ENCODE measurements at regions not wholly inside any gene's neighbourhood (a gene's known extent, or its start where the extent isn't known, plus 50 kb on each side); places are given as distances from the start of the nearest gene placed in this dataset.

DNA sequence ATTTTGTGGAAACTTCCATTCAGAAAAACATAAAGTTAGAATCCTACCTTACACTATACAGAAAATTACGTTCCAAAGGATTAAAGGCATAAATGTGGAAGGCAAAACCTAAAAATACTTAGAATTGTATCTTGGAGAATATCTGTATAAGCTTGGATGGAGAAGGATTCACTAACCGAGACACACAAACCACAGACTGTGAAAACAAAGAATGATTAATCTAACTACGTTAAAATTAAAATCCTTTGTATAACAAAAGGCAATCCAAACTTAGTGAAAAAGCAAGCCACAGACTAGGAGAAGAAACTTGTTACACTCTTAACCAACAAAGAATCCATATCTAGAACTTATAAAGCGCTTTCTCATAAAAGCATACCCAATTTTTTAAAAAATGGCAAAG is 678.8 kb downstream of the INHBA start:
- no peak for DNase-seq

DNA sequence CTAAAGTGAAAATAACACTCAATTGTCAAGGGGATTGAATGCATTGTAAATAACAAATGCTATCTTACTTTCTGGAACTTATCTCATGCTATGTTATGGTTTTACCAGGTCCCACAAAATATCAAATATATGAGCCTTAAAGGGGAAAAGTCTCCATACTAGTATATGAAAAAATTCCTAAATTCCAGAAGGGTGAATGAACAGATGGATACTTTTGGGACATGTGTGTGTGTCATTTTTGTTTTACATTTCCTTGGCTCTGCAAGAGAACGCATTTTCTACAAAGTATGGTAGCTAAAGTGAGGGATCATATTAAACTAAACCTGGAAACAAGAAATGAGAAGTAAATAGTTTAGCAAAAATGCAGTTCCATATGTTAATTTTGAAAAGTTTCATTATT is 682.8 kb downstream of the INHBA start:
- no peak for DNase-seq

DNA sequence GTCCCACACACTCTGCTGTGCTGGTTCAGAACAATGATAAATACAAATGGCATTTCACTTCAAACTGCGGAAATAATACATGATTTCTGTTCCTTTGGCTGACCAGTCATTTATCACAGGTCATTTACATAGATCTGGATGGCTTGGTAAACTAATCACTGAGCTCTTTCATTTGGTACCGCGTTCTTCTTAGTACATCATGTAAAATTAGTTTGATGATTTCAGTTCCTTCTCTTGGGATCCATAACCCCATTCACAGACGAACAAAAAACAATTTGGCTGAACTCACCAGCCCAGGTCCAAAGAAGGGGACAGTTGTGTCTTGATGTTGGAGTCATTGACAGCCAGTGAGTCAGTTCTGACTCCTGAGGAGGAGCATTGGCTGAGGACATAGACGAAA is 689.8 kb downstream of the INHBA start:
- DNase-seq, result no peak

DNA sequence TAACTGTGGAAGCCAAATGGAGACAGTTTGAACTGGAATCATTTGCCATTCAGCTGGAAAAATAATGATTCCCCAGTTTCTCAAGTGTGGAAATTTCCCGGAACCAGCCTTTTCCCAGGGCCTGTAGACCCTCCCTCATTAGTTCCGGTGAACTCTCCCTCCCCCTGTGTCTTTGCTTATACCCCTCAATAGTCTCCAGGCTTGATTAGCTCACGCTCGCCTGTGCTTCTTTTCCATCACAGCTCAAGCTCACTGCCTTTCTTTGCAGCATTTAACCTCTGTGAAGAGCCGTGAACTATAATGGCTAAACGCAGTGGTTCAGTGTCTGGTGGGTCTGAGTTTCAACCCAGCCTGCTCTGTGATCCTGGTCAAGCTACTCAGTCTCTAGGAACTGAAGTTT is 690.8 kb downstream of the INHBA start:
- no peak for DNase-seq

DNA sequence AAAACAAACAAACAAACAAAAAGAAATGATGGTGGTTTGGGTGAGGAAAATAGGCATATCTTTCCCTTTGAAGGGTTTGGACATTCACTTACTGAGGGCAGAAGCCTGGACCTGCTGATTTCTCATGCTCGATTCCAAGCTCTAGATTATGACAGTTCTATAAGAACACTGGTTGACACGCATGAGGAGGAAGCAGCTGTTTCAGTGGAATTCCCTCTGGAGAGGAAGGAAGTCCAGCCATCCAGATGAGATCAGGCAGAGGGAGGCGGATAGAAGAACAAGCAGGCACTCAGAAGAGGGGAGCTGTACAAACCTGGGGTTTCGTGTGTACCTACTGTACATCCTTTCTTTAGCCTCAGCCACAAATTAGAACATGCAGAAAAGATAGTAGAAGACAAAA is 691.9 kb downstream of the INHBA start:
- DNase-seq, result no peak

DNA sequence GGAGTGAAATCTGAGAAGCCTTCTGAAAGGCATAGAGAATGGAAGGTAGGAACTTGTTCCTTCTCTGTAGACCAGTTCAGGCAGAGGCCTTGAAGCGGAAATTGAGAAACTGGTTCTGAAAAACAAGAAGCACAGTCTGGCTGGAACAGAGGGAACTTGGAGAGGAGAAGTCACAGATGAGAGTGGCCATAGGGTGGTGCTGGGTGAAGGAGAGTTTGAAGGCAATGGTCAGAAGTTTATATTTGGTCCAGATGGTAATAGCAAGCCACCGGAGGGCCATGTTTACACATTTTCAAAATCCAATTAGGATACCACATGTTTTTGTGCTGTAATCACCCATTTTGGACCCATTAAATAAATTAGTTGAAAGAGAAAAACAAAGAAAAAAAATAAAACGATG is 692.5 kb downstream of the INHBA start:
- DNase-seq, result no peak

DNA sequence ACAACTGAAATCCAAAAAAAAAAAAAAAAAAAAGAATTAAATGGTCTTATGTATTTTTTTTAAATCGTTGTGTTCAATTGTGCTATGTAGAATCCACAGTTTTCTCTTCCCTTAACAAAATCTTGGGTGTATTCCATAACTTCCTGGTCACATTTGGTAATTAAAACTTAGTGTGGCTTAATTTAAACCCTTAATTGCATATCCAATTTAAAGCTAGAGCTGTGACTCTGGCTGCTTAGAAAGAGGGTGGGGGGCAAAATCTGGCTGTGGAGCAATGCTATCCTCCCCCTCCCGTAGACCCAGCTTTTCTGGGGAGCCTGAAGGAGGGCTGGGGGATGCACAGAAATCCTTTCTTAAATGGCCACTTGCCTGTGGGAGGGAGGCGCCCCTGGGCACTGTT is 695.1 kb downstream of the INHBA start:
- DNase-seq, result no peak

DNA sequence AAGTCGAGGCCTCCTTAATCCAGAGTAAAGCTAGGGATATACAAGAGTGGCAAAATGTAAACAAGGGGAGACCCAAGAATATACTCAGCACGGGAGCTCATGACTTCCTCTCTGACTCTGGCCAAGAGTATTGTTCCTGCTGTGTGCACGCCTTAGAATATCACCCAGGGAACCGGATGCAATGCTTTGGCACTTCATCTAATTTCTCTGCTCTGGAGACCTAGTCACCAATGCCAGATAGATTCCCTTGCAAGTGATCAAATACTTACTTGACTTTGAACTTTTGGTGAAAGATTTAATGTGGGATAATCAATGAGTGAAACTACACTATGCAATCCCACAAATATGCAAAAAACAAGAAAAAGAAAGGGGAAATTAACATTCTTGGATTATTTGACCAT is 695.5 kb downstream of the INHBA start:
- DNase-seq, result no peak

DNA sequence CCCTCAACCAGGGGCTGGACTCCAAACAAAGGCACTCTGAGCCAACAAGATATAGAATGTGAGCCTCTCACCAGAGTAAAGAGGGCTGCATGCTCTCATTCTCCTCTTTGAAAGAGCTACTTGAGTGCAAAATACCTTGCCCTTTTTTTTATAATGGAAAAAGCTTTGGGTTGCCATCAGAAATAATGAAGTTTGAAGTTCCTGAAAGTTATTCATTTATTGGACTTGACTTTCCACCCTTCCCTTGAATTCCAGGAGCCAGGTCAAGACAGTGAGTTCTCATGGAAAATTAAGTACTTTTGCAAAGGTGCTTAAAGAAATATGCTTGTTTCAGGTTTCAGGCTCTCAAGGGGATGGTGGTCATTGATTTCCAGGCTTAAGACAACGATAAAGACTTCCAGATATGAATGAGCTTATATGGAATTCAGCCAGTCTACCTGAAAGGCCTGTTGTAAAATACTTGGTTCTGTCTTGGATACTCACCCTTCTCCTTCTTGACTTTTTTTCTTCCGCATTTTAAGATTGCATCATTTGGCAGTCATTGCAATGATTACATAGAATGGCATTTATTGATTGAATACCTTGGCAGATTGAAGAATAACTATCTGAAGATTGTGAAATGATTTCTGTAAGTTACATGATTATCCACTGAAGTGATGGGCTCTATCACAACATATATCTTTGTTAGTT is 696.4 kb downstream of the INHBA start:
- no peak for DNase-seq

DNA sequence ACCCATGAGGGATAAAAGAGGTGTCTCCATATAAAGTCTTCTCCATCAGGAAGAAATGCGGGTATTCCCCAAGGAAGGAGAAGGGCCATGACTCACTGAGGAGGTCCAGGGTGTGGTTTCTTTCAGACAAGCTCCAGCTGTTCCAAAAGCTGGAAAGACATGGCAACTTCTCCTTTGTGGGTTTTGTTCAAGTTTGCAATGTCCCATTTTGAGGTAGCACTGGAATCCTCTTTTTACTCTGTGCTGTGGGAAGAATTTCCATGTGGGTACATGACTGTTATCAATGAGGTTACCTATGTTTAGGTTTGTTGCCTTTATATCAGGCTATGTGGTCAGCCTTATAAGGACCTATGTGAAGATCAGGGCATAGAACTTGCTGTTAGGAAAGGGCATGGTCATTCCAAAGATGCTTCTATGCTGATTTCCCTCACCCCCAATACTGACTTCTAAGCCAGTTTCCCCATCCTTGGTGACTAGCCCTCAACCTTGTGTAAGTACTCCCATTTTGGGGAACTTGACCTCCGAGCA is 697.5 kb downstream of the INHBA start:
- no peak for DNase-seq

DNA sequence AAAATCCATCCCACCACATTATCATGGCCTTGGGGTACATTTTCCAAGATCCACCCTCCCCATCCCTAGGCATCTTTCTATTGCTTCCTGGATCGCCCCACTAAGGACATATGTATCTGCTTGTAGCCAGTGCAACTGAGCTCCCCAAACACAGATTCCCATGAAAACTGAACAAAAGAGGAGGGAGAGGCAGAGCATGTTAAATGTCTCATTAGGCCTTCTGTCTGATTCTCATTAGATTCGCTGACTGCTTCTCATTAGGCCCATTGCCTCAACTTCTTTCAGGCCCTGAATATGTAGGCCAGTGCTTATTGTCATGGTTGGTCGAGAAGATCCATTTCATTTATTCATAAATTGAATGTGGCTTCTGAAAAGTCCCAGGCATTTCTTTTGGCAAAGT is 698.9 kb downstream of the INHBA start:
- no peak for DNase-seq

DNA sequence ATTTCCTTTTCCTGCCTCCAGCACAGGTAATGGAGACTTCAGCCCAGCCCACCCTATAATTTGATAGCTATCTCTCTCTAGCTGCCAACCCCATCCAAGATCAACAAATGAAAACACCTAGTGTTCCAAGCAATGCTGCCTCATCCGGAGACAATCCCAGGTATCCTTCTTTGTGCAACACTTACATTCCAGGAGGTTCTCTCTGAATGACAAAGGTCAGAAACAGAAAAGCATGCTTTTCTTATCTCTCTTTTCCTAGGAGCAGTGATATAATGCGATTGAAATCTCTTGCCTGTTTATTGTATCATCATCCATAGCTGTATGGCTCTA is 699.3 kb downstream of the INHBA start:
- DNase-seq, result no peak

DNA sequence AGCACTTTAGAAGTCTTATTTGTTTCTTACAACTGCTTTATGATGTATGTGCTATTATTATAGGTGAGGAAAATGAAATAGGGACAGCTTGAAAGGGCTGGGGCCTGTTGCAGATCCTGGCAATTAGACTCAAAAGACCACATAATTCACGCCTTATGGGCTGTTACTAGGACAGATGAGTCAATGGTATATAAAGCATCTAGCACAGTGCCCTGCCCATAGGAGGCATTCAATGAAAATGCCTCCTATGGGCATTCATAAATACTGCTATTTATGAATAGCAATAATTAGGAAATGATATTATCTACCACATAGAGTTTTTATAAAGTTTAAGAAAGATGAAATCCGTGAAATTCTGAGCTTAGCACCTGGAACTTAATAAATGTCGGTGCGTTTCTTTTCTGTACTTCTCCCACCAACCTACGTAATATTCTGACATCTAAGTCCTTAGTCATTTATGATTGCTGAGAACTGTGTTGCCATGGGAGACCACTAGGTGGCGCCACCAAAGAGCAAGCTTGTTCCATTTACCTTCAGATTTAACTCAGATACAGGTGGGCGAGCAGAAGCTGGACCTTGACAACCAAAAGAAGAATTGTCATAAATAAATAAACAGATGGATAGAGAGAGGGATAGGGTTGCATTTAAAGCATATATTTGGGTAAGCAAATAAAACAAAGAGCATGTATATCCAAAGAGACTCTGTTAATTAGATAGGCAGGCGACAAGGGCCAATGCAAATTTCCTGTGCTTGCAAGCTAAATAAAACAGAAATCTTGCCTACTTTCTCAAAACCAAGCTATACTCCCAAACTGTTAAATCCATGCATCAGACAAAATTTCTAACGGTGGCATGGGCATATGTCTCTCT is 699.9 kb downstream of the INHBA start:
- peak; percentile 27 for DNase-seq

DNA sequence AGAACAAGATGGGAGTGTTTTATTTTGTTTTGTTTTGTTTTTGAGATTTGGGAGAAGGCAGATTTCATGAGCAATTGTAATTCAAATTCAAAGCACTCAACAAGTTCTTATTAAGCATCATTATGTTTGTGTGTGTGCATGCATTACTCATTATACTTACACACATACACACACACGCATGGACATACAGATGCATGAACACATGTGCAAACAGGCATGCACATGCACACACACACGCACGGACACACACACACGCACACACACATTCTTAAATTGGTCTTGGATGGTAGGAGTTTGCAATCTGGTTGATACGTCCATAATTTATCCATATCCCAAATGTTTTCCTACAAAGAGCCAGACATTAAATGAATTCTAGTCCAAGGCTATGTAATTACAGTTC is 702.8 kb downstream of the INHBA start:
- no peak for DNase-seq

DNA sequence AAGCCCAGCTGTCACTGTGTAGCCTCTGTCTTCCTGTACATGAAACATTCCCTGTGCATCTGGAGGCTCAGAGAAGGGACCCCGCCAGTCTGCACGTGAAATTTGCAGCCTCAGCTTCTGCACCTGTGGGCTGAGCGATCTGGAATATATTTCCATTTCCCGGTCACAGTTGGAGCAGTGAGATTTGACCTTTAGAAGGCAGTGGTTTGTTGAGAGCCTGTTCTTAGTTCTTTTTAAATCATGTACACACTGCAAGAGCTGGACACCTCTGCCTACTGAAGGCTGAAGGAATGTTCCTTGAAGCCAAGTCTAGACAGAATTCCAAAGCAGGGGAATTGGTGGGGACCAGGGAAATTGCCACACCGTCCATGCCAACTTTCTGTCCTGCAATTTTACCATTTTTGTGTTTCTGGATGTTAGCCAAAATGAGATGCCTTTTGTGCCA is 706.6 kb downstream of the INHBA start:
- DNase-seq, result peak; percentile 14

DNA sequence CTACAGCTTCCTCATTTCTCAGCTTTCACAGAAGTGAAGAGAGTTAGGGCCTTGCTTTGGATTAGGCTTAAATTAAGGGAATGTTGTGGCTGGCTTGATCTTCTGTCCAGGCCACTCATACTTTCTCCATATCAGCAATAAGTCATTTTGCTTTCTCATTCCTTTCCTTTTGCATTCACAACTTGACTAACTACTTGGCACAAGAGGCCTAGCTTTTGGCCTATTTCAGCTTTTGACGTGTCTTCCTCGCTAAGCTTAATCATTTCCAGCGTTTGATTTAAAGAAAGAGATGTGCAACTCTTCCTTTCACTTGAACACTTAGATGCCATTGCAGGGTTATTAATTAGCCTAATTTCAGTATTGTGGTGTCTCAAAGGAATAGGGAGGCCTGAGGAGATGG is 712.0 kb downstream of the INHBA start:
- DNase-seq, result no peak

DNA sequence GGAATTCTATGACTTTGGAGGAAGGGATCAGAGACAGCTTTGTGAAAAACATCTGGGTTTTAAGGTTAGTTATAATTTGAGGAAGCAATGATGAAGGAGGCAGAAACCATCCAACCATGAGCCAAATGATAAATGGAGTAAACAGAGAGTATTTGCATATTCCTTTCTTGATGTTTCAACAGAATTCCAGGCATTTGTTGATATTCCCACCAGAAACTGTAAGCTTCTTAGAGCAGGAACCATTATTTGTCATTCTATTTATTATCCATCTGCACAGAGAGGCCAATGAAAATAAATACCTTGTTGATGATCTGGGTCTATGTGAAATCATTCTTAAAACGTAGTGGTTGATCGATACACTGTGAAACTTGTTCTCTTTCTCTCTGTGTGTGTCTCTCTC is 715.3 kb downstream of the INHBA start:
- no peak for DNase-seq

DNA sequence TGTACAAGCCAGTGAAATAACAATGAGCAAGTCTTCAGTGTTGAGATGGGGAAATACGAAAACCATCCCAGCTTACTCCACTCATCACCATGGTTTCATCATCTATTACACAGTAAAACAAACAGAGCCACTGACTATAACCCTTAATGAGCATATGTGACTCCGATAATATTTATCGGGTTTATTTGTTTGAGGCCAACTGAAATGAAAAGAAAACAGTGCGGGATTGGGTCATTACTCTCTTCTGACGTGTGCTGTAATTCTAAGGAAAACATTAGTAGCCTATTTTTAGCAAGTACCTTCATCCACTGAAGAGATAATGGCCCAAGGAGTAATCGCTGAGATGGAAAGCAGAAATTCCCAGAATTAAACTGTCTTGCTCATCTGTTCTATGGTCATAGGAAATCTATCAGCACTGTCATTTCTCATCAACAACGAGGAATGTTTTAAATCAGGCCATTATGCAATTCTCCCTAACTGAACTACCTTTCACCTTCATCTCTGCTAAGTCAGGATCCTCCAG is 716.5 kb downstream of the INHBA start:
- DNase-seq, result no peak

DNA sequence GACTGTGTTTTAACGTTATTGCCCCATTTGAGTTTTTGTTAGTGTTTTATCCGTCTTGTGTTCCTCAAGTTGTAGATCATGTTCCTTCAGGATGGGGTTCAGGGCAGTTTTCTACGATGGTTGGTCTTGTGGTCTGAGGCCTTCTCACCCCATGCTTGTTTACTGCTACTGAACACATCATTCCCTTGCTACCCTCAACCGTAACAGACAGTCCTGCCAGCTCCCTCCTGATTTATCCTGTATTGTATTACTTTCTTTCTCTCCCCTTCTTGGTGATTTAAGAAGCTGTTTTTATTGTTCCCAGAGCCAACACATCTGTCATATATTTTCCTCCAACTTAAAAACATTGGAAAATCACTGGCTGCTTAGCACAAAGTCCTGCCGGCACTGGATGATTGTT is 719.8 kb downstream of the INHBA start:
- no peak for DNase-seq

DNA sequence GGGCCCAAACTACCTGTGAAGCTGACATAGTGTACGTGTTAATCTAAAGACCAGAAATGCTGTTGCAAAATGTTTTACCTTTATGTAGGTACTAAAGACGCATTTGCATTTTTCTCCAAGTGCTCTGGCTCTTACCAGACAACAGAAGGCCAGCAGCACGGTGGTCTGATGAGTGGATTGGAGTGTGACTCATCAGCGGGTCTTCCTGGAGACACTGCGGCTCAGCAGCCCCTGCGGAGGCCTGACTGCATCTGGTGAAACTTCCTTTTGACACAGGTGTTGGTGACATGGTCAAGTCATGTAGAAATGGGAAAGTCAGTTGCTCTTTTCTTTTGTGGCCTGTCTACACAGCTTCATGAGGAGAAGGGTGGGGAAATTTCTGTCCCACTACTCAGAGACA is 723.6 kb downstream of the INHBA start:
- DNase-seq, result no peak

DNA sequence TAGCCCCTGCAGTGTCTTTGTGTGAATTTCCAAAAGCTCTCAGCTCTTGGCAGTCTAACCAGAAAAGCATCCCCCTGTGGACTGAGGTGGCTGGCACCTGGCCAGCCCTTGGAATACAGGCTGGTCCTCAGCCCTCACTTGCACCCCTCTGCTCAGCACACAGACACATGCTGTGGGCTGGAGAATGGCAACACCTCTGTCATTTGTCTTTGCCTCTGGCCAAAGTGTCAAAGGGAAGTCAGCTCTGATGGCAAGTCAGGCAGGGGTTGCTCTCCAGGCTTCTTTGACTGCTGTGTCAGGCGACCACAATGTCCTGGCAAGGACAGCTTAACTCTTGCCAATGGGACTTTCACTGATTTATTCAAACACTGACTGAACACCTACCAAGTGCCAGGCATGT is 724.8 kb downstream of the INHBA start:
- no peak for DNase-seq

DNA sequence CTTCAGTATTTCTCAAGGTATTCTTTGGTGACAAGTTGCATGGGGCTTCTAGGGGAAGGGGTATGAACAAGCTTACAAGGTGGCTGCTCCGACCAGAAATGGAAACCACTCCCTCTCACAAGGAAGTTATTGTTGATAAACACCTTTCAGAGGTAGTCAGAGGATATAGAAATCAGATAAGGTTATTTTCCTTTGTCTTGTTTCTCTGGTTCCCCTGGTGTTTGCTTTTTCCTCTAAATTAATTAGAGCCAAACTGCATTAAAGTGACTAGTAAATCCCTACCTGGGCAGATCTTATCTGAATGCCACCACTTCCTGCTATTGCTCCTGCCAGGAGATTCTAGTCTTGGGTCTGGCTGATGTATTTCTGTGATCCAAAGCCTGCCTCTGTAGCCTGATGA is 725.4 kb downstream of the INHBA start:
- no peak for DNase-seq

DNA sequence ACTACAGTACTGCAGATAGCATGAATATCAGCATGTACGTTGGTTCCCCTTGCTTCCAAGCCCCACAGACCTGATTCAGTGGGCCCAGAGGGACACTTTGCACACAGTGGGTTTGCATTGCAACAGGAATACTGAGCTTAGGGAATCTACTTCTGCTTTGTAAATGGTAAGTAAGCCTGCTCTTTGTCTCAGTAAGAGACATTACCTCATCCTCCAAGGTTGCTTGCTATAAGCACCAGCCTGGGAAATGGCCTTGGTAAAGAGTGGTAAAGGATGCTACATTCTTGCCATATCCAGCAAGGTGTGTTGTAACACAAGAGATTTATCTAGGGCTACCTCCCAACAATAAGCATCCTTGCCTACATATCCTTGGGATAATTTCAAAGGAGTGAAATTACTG is 730.5 kb downstream of the INHBA start:
- DNase-seq, result no peak

DNA sequence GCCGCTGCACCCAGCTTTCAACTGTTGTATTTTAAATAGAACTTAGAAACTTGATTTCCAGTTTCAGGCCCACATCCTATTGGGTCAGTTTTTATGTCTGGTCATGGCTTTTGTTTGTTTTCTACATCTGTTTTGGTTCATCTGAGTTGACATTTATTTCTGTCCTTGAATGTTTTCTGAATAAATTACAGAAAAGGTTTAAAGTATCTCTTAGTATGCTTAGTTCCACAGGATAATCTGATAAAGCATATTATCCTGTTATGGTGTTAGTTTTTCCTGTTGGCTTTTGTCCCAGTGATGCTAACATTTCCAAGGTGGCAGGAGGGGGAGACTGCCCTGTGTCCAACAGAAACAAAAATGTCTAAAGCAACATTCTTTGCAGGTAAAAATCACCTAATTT is 733.2 kb downstream of the INHBA start:
- DNase-seq, result no peak

Data from NCI-H1694 (cell line).